ENCODE measurements at regions not wholly inside any gene's neighbourhood (a gene's known extent, or its start where the extent isn't known, plus 50 kb on each side); places are given as distances from the start of the nearest gene placed in this dataset.
"Not testable (repeated sequence)": the region's sequence is repeated elsewhere in the genome, so short reads cannot be mapped to it uniquely, and the experiment has no call there.

GRCh38 chr5:87185838-87186237, 81.8 kb upstream of the RASA1 start:
- H3K9me3 ChIP-seq (ENCODE audit: low read length), result no peaks in the 10 kb centered on the region
- no peak overlapping the region for H3K27ac ChIP-seq (ENCODE audit: low read depth, low read length)
- no peak overlapping the region for H3K4me3 ChIP-seq (ENCODE audit: low read depth in 1 of 2, low read length in 2 of 2)
- H3K4me1 ChIP-seq (ENCODE audit: insufficient read depth, low read length), result no peaks in the 10 kb centered on the region
- no peaks in the 10 kb centered on the region for H3K27me3 ChIP-seq (ENCODE audit: control insufficient read depth in 1 of 2, insufficient read depth in 2 of 2, low read length in 2 of 2)
- no peak overlapping the region for H3K9ac ChIP-seq (ENCODE audit: low read length)
- no peaks in the 10 kb centered on the region for H3K36me3 ChIP-seq (ENCODE audit: insufficient read depth, low read length)

GRCh38 chr5:87188391-87188790, 79.3 kb upstream of the RASA1 start:
- Histone ChIP-seq H3K9me3 (ENCODE audit: low read length) (no peaks in the 10 kb centered on the region), H3K27ac (ENCODE audit: low read depth, low read length) (no peak overlapping the region), H3K9ac (ENCODE audit: low read length) (no peak overlapping the region), H3K36me3 (ENCODE audit: insufficient read depth, low read length) (no peaks in the 10 kb centered on the region), H3K4me1 (ENCODE audit: insufficient read depth, low read length) (no peaks in the 10 kb centered on the region), H3K4me3 (ENCODE audit: low read depth in 1 of 2, low read length in 2 of 2) (no peak overlapping the region), H3K27me3 (ENCODE audit: control insufficient read depth in 1 of 2, insufficient read depth in 2 of 2, low read length in 2 of 2) (no peaks in the 10 kb centered on the region)

- H3K27me3 ChIP-seq (ENCODE audit: control insufficient read depth in 1 of 2, insufficient read depth in 2 of 2, low read length in 2 of 2), result no peaks in the 10 kb centered on the region
- no peaks in the 10 kb centered on the region for H3K4me1 ChIP-seq (ENCODE audit: insufficient read depth, low read length)
- no peaks in the 10 kb centered on the region for H3K36me3 ChIP-seq (ENCODE audit: insufficient read depth, low read length)
- no peak overlapping the region for H3K4me3 ChIP-seq (ENCODE audit: low read depth in 1 of 2, low read length in 2 of 2)
- no peak overlapping the region for H3K27ac ChIP-seq (ENCODE audit: low read depth, low read length)
- no peak overlapping the region for H3K9ac ChIP-seq (ENCODE audit: low read length)
- no peaks in the 10 kb centered on the region for H3K9me3 ChIP-seq (ENCODE audit: low read length)
Observed at GRCh38 chr5:87190041-87190440, 77.6 kb upstream of the RASA1 start.

GRCh38 chr5:87190687-87191086, 77.0 kb upstream of the RASA1 start:
- Histone ChIP-seq H3K4me3 (ENCODE audit: low read depth in 1 of 2, low read length in 2 of 2) (no peak overlapping the region), H3K9me3 (ENCODE audit: low read length) (no peaks in the 10 kb centered on the region), H3K27ac (ENCODE audit: low read depth, low read length) (no peak overlapping the region), H3K36me3 (ENCODE audit: insufficient read depth, low read length) (no peaks in the 10 kb centered on the region), H3K9ac (ENCODE audit: low read length) (no peak overlapping the region), H3K27me3 (ENCODE audit: control insufficient read depth in 1 of 2, insufficient read depth in 2 of 2, low read length in 2 of 2) (no peaks in the 10 kb centered on the region), H3K4me1 (ENCODE audit: insufficient read depth, low read length) (no peaks in the 10 kb centered on the region)

GRCh38 chr5:87191645-87192044, 76.0 kb upstream of the RASA1 start:
- Histone ChIP-seq H3K27me3 (ENCODE audit: control insufficient read depth in 1 of 2, insufficient read depth in 2 of 2, low read length in 2 of 2) (no peaks in the 10 kb centered on the region), H3K9me3 (ENCODE audit: low read length) (no peaks in the 10 kb centered on the region), H3K36me3 (ENCODE audit: insufficient read depth, low read length) (no peaks in the 10 kb centered on the region), H3K9ac (ENCODE audit: low read length) (no peak overlapping the region), H3K4me1 (ENCODE audit: insufficient read depth, low read length) (no peaks in the 10 kb centered on the region), H3K27ac (ENCODE audit: low read depth, low read length) (no peak overlapping the region), H3K4me3 (ENCODE audit: low read depth in 1 of 2, low read length in 2 of 2) (no peak overlapping the region)

GRCh38 chr5:87195104-87195591, 72.5 kb upstream of the RASA1 start:
- H3K9ac ChIP-seq (ENCODE audit: low read length), result no peak overlapping the region
- H3K27me3 ChIP-seq (ENCODE audit: control insufficient read depth in 1 of 2, insufficient read depth in 2 of 2, low read length in 2 of 2), result no peaks in the 10 kb centered on the region
- H3K4me3 ChIP-seq (ENCODE audit: low read depth in 1 of 2, low read length in 2 of 2), result no peak overlapping the region
- H3K27ac ChIP-seq (ENCODE audit: low read depth, low read length), result no peak overlapping the region
- no peaks in the 10 kb centered on the region for H3K9me3 ChIP-seq (ENCODE audit: low read length)
- H3K36me3 ChIP-seq (ENCODE audit: insufficient read depth, low read length), result no peaks in the 10 kb centered on the region
- no peaks in the 10 kb centered on the region for H3K4me1 ChIP-seq (ENCODE audit: insufficient read depth, low read length)

- no peaks in the 10 kb centered on the region for H3K4me1 ChIP-seq (ENCODE audit: insufficient read depth, low read length)
- no peaks in the 10 kb centered on the region for H3K27me3 ChIP-seq (ENCODE audit: control insufficient read depth in 1 of 2, insufficient read depth in 2 of 2, low read length in 2 of 2)
- no peak overlapping the region for H3K9ac ChIP-seq (ENCODE audit: low read length)
- no peaks in the 10 kb centered on the region for H3K36me3 ChIP-seq (ENCODE audit: insufficient read depth, low read length)
- no peaks in the 10 kb centered on the region for H3K9me3 ChIP-seq (ENCODE audit: low read length)
- no peak overlapping the region for H3K27ac ChIP-seq (ENCODE audit: low read depth, low read length)
- no peak overlapping the region for H3K4me3 ChIP-seq (ENCODE audit: low read depth in 1 of 2, low read length in 2 of 2)
Observed at GRCh38 chr5:87195616-87196015, 72.1 kb upstream of the RASA1 start.

- Histone ChIP-seq H3K9me3 (ENCODE audit: low read length) (no peaks in the 10 kb centered on the region), H3K4me3 (ENCODE audit: low read depth in 1 of 2, low read length in 2 of 2) (no peak overlapping the region), H3K4me1 (ENCODE audit: insufficient read depth, low read length) (no peaks in the 10 kb centered on the region), H3K27me3 (ENCODE audit: control insufficient read depth in 1 of 2, insufficient read depth in 2 of 2, low read length in 2 of 2) (no peaks in the 10 kb centered on the region), H3K27ac (ENCODE audit: low read depth, low read length) (no peak overlapping the region), H3K9ac (ENCODE audit: low read length) (no peak overlapping the region), H3K36me3 (ENCODE audit: insufficient read depth, low read length) (no peaks in the 10 kb centered on the region)
Observed at GRCh38 chr5:87198010-87198409, 69.7 kb upstream of the RASA1 start.

- not testable (repeated sequence) for H3K4me3 ChIP-seq (ENCODE audit: low read depth in 1 of 2, low read length in 2 of 2); H3K4me1 ChIP-seq (ENCODE audit: insufficient read depth, low read length); H3K9ac ChIP-seq (ENCODE audit: low read length); H3K27me3 ChIP-seq (ENCODE audit: control insufficient read depth in 1 of 2, insufficient read depth in 2 of 2, low read length in 2 of 2); H3K9me3 ChIP-seq (ENCODE audit: low read length); H3K36me3 ChIP-seq (ENCODE audit: insufficient read depth, low read length); H3K27ac ChIP-seq (ENCODE audit: low read depth, low read length)
Observed at GRCh38 chr5:87199246-87199645, 68.4 kb upstream of the RASA1 start.

- not testable (repeated sequence) for H3K4me1 ChIP-seq (ENCODE audit: insufficient read depth, low read length); H3K27me3 ChIP-seq (ENCODE audit: control insufficient read depth in 1 of 2, insufficient read depth in 2 of 2, low read length in 2 of 2); H3K27ac ChIP-seq (ENCODE audit: low read depth, low read length); H3K36me3 ChIP-seq (ENCODE audit: insufficient read depth, low read length); H3K9ac ChIP-seq (ENCODE audit: low read length); H3K9me3 ChIP-seq (ENCODE audit: low read length); H3K4me3 ChIP-seq (ENCODE audit: low read depth in 1 of 2, low read length in 2 of 2)
Observed at GRCh38 chr5:87199704-87200103, 68.0 kb upstream of the RASA1 start.

- Histone ChIP-seq H3K4me3 (ENCODE audit: low read depth in 1 of 2, low read length in 2 of 2) (no peak overlapping the region), H3K4me1 (ENCODE audit: insufficient read depth, low read length) (no peaks in the 10 kb centered on the region), H3K36me3 (ENCODE audit: insufficient read depth, low read length) (no peaks in the 10 kb centered on the region), H3K9ac (ENCODE audit: low read length) (no peak overlapping the region), H3K27ac (ENCODE audit: low read depth, low read length) (no peak overlapping the region), H3K27me3 (ENCODE audit: control insufficient read depth in 1 of 2, insufficient read depth in 2 of 2, low read length in 2 of 2) (no peaks in the 10 kb centered on the region), H3K9me3 (ENCODE audit: low read length) (no peaks in the 10 kb centered on the region)
Observed at GRCh38 chr5:87210076-87210475, 57.6 kb upstream of the RASA1 start.

- H3K36me3 ChIP-seq (ENCODE audit: insufficient read depth, low read length), result no peaks in the 10 kb centered on the region
- H3K4me1 ChIP-seq (ENCODE audit: insufficient read depth, low read length), result no peaks in the 10 kb centered on the region
- H3K27me3 ChIP-seq (ENCODE audit: control insufficient read depth in 1 of 2, insufficient read depth in 2 of 2, low read length in 2 of 2), result no peaks in the 10 kb centered on the region
- H3K9me3 ChIP-seq (ENCODE audit: low read length), result no peaks in the 10 kb centered on the region
- no peak overlapping the region for H3K27ac ChIP-seq (ENCODE audit: low read depth, low read length)
- H3K9ac ChIP-seq (ENCODE audit: low read length), result no peak overlapping the region
- no peak overlapping the region for H3K4me3 ChIP-seq (ENCODE audit: low read depth in 1 of 2, low read length in 2 of 2)
Observed at GRCh38 chr5:87210743-87211142, 56.9 kb upstream of the RASA1 start.

All from muscle layer of colon (tissue), 2 donors.